Skeletal muscle cell (primary cell): ENCODE measurements at regions not wholly inside any gene's neighbourhood (a gene's known extent, or its start where the extent isn't known, plus 50 kb on each side); places are given as distances from the start of the nearest gene placed in this dataset.

Experiments used
- DNase-seq: peaks from one replicate; pipeline ENCODE4 v3.0.0-alpha.2; 2010; ENCODE audit warnings: low read depth
- H3K4me3 ChIP-seq: 2 replicates; pipeline ENCODE4 v1.5.1; 2011; ENCODE audit warnings: low read depth, mild to moderate bottlenecking, control low read depth, low read length, moderate library complexity

- H3K4me3 ChIP-seq: no peak overlapping the region
- DNase-seq: no peak
Observed at GRCh38 chr7:46484906-46485305, 563.8 kb upstream of the IGFBP3 start.

GRCh38 chr7:46480619-46481018 is 559.5 kb upstream of the IGFBP3 start:
- no peak overlapping the region for H3K4me3 ChIP-seq
- no peak for DNase-seq

DNA sequence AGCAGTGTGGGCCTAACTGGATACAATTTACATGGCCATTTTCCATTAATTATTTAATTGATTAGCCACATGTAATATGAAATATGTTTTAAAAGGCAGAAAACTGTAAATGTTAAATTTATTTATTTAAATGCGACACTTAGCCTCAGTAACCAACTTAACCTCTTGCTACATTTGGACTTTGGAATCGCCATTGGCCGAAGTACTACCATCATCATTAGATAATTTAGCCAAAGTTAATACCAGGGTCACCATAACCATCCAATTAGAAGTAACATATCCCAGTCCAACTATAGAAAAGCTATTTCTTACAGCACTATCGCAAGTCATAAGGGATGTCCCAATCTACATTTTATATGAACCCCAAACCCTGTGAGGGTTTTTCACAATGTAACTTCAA is 558.6 kb upstream of the IGFBP3 start:
- DNase-seq: no peak
- no peak overlapping the region for H3K4me3 ChIP-seq

DNA sequence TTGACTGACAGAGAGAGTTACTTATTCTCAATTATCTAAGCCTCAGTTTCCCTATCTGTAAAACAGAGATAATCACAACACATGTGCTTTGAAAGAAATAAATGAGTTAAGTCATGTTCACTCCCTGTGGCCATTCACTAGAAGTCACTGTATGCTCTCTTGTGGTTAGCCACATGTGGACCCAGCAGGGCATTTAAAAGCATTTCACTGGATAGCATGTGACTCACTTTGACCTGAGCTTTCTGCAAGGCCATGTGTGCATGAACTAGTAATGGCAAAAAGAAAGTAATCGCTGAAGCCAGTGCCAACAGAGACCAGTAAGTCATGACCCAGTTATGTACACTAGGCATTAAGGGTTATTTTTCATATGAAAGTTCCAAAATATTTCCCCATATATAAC is 557.0 kb upstream of the IGFBP3 start:
- no peak for DNase-seq
- H3K4me3 ChIP-seq: no peak overlapping the region

GRCh38 chr7:46468753-46469356 is 547.8 kb upstream of the IGFBP3 start:
- H3K4me3 ChIP-seq: no peak overlapping the region
- DNase-seq: no peak

DNA sequence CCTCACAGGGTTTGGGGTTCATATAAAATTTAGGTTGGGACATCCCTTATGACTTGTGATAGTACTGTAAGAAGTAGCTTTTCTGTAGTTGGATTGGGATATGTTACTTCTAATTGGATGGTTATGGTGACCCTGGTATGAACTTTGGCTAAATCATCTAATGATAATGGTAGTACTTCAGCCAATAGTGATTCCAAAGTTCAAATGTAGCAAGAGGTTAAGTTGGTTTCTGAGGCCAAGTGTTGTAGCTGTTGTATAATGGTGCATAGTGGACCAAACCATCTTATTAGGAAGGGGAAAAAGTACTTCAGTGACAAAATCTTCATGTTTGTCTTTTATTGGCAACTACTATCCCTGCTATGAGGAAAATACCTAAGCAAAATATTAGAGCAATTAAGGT is 542.1 kb upstream of the IGFBP3 start:
- no peak for DNase-seq

GRCh38 chr7:46461334-46461777 is 540.3 kb upstream of the IGFBP3 start:
- DNase-seq: no peak
- no peak overlapping the region for H3K4me3 ChIP-seq

More for the DNA sequence above, 542.1 kb upstream of the IGFBP3 start:
- no peak overlapping the region for H3K4me3 ChIP-seq

- no peak overlapping the region for H3K4me3 ChIP-seq
- no peak for DNase-seq
Observed at GRCh38 chr7:46459942-46460341, 538.9 kb upstream of the IGFBP3 start.

DNA sequence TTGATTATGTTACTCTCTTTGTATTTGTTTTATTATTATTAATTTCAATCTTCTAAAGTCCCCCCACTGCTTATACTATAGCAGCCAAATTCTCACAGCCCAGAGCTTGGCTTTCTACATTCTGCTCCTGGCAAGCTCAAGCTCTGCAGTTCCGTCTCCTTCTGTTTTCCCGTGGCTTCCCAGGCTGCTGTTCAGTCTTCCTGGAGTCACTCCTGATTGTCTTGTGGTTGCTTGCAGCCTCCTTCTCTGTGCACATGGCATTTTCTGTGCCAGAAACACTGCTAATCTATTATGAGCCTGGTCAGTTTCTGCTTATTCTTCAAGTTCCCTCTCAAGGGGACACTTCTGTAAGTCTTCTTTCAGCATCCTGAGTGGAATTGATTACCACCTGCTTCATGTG is 533.7 kb upstream of the IGFBP3 start:
- no peak for DNase-seq
- H3K4me3 ChIP-seq: no peak overlapping the region

DNA sequence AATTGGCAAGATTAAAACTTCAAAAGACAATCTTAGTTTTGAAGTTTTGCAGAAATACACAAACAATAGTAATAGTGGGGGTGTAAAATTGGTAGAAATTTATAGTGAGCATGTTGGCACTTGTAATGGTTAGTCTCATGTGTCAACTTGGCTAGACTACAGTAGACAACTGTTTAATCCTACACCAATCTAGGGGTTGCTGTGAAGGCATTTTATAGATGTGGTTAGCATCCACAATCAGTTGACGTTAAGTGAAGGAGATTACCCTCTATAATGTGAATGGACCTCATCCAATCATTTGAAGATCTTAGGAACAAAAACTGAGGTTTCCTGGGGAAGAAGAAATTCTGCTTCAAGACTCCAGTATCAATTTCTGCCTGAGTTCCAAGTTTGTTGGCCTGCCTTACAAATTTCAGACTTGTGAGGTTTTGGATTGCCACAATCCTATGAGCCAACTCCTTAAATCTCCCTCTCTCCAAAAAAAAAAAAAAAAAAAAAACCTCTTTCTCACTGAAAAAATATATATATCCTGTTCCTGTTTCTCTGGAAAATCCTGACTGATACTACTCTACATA is 531.6 kb upstream of the IGFBP3 start:
- DNase-seq: no peak
- no peak overlapping the region for H3K4me3 ChIP-seq

DNA sequence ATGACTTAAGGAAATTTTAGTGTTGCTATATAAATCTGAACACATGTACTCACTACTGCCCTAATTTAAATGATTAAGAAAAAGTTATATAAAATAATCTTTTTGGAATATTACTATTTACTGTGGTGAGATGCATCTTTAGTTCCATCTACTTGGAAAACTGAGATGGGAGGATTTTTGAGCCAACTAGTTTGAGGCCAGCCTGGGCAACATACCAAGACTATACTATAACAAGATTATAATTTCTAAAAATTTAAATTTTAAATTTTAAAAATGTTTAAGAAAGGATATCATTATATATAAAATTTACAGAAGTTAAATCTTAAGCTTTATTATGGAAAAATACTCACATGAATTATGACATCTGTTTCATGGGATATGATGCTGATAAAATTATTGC is 530.8 kb upstream of the IGFBP3 start:
- DNase-seq: no peak

DNA sequence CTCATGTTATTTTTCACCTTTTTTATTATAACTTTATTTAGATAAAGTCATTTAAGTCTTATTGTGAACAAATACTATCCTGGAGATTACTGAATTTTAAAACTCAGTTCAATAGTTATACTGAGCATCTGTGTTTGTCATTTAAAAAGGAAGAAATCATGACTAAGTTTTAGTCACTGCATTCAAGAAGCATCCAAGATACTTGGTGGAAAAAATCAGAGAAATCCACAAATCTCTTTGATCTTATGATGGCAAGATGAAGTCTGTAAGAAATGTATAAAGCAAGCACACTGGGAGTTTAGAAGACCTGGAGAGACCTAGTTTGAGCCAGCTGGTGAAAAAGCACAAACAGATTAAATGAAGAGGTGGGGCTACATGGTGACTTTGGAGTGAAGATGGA is 529.8 kb upstream of the IGFBP3 start:
- DNase-seq: no peak
- H3K4me3 ChIP-seq: no peak overlapping the region

More for the DNA sequence above, 530.8 kb upstream of the IGFBP3 start:
- H3K4me3 ChIP-seq: no peak overlapping the region

DNA sequence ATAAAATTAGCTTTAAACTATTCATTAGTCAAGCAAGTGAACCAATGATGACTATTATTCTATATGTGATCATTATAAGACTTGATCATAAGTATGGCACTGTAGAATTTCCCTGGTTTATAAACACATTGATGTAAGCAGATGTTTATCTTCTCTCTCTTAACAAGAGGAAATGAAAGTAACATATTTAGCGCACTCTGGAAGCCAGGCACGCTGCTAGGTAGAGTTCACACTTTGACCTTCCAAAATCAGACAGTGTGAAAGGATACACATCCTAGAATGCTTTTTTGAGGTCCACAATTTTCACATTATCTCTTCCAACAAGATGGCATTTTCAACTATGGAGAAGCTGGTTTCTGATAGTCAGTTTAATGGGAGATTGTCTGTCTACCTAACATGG is 529.4 kb upstream of the IGFBP3 start:
- DNase-seq: no peak
- no peak overlapping the region for H3K4me3 ChIP-seq

- DNase-seq: no peak
- H3K4me3 ChIP-seq: no peak overlapping the region
Observed at GRCh38 chr7:46449743-46450142, 528.7 kb upstream of the IGFBP3 start.

DNA sequence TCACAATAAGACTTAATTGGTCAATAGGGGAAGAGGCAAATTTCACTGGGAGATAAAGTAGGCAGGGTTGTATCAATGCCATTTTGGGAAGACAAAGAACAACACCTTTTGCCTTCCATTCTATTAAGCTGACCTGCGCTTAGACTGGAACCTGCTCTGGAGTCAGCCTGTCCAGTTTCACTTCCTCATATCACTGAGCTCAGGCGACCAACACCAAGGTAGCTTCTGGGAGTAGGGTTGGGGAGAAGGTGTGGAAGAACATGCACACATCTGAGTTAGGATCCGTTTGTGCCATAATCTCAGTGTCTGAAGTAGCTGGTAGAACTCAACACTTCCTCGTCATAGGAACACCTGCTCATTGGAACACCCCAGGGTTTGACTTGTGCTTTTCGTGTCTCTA is 527.4 kb upstream of the IGFBP3 start:
- DNase-seq: no peak

DNA sequence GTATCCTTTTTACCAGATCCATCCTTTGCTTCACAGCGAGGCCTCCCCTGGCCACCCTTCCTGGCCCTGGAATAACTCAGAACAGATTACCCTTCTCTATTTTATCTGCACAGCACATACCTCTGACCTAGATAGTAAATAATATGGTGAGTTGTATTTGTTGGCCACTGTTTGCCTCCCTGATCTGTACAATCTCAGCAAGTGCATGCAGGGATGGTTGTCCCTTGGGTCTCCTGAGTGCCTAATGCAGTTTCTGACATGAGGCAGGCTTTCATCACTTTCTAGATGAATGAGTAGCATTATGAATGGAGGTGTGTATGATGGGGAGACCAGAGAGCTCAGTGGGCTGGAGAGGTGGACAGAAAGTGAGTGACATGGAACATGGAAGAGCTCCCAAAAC is 525.1 kb upstream of the IGFBP3 start:
- DNase-seq: no peak
- H3K4me3 ChIP-seq: no peak overlapping the region

More for the DNA sequence above, 527.4 kb upstream of the IGFBP3 start:
- H3K4me3 ChIP-seq: no peak overlapping the region

- DNase-seq: no peak
- no peak overlapping the region for H3K4me3 ChIP-seq
Observed at GRCh38 chr7:46444256-46444655, 523.2 kb upstream of the IGFBP3 start.

- DNase-seq: no peak
- no peak overlapping the region for H3K4me3 ChIP-seq
Observed at GRCh38 chr7:46440186-46440585, 519.1 kb upstream of the IGFBP3 start.

GRCh38 chr7:46432708-46433107 is 511.6 kb upstream of the IGFBP3 start:
- no peak overlapping the region for H3K4me3 ChIP-seq
- DNase-seq: peak; percentile 76

GRCh38 chr7:46428295-46428694 is 507.2 kb upstream of the IGFBP3 start:
- DNase-seq: no peak
- H3K4me3 ChIP-seq: no peak overlapping the region

GRCh38 chr7:46424934-46425333 is 503.9 kb upstream of the IGFBP3 start:
- H3K4me3 ChIP-seq: no peak overlapping the region
- no peak for DNase-seq
